GM03348 (cell line): ENCODE measurements at regions not wholly inside any gene's neighbourhood (a gene's known extent, or its start where the extent isn't known, plus 50 kb on each side); places are given as distances from the start of the nearest gene placed in this dataset.

ENCODE experiments used
- DNase-seq: peaks from one replicate; pipeline ENCODE4 v3.0.0; 2012; ENCODE audit warnings: low spot score

DNA sequence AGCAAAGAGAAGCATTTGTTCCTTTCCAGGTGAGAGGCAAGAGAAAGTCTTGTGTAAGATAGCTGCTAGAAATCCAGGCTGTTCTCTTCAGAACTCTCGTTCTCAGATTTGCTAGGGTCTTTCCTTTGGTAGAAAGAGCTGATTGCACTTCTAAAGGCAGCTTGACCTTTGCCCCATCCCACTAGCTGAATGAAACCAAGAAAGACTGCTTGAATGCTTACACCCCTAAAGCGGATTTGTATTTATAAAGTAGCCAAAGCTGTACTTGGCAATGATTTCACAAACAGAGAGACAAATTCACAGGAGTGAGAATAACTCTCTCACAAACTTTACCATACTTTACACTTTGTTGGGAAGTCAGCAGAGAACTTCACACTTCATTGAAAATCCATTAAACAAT lies 424.1 kb downstream of the TTLL7 start:
- no peak for DNase-seq

DNA sequence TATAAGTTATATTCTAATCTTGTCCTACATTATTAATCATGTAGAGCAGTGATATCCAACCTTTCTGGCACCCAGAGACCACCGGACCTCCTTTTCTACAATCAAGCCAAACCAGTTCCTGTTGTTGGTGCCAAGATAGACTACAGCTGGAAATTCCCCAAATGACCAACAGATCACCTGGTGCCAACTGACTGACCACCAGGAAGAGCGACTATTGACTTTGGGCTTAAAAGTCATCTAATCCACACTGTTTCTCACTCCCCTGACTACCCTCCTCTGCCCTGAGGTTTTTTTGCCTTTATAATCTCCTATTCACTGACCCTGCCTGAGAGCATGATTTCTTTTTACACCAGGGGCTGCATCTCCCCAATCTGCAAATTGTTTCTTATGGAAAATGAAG lies 425.2 kb downstream of the TTLL7 start:
- no peak for DNase-seq

DNA sequence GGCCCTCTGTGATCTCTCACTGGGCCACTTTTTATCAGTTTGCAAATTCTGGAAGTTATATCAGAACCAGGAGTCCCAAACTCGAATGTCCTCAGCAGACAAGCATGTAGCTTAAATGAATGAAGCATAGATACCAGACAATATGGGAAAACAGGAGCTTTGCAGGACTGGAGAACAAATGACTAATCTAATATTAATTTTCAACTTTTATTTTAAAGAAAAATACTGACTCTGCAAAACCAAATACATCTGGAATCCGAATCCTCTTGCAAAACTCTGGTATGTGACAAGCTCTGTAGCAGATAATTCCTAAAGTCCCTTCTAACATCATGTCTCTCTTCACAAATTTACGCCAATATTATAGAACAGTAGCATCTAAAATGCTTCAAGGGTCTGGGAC lies 427.4 kb downstream of the TTLL7 start:
- DNase-seq, result no peak

DNA sequence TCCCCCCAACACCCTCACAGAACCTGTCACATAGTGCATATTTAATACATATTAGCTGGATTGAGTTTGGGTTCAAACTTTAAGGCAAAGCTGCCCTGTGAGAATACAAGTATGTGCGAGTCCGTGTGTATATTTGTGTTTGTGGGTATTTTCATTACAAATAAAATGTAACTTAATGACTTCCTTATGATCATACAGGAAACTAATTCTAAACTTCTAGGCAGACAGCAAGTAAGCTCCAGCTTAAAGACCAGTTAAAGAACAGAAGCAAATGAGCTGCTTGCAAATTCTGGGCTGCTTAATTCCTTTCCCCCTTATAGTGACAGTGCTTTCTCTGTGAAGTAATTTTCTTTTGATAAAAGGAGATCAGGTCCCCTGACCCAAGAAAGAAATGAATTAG lies 437.6 kb downstream of the TTLL7 start:
- DNase-seq, result no peak

DNA sequence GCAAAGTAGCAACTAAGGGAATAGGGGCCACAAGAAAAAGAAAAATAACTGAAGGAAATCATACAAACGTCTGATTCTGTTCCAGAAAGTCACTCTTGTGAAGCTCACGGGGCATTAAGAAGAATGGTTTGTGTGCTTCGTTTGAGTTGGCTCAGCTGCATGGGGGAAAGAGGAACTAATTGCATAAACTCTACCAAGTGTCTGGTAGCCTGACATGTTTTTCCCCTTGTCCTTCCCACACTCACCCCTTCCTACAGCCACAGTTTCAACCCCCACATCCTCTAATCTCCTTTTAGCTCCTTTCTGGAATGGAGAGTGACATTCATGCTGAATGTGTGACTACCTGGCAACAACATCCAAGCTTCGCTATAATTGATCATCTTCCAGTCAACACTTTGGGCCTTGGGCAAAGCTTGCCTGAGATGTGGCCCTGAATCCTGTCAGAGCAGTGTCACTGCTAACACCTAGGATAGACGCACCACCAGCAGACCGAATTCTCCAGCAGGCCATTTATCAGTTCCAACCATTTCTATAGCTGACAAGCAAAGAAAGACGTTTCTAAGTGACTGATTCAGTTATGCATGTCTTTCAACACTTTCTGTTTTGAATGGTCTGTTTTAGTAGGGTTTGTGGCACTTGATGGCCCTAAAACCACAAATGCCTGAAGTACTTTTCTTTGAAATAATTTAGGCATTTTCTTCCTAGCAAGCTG lies 439.6 kb downstream of the TTLL7 start:
- no peak for DNase-seq

DNA sequence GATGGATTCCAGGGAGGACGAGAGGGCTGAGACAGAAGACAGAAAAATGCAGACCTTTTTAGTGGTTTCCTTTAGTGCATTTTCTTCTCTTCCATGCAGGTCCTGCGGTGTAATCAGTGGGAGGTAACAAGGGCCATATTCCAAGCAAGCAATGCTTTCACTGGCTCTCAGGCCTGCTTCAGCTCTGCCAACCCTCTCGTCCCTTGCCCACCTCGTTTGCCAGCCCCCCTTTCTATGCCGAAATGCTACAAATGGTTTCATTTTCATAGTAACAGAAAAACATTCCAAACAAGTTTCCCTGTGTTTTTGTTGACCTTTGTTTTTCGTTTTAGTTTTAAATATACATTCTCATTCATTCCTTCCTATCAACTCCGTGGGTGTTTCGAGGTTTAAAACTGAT lies 443.1 kb downstream of the TTLL7 start:
- peak; percentile 10 for DNase-seq

DNA sequence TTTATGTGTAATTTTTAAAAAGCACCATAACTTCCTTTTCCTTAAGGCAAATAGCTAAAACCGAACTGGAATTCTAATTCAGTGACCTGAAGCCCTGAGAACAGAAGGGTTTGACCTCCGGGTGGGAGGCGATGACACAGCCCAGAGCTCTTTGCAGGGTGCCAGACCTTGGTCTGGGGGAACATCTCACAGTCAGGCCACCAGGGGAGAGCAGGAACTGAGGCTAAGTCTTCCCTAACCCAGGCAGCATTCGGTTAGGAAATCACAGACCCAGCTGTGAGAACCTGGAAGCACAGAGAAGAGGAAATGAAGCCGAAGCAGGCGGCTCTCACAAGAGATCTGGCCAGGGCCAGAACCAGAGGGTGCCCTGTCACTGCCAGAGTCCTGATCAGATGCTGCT lies 444.8 kb downstream of the TTLL7 start:
- no peak for DNase-seq

DNA sequence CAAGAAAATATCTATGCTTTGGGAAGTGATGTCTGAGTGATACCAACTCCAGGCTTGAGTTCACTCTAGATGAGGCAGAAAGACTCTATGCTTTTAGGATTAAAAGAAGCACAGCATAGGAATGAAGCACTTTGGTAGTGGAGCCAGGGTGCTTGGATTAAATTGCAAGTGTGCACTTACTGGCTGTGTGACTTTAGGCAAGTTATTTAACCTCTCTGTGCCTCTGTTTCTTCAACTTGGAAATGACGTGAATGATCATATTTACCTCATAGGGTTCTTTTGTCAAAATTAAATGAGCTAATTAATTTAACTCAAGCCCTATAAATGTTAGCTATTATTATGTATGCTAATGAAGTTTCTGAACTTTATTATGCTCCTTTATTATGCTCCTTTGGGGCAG lies 446.1 kb downstream of the TTLL7 start:
- DNase-seq, result no peak

DNA sequence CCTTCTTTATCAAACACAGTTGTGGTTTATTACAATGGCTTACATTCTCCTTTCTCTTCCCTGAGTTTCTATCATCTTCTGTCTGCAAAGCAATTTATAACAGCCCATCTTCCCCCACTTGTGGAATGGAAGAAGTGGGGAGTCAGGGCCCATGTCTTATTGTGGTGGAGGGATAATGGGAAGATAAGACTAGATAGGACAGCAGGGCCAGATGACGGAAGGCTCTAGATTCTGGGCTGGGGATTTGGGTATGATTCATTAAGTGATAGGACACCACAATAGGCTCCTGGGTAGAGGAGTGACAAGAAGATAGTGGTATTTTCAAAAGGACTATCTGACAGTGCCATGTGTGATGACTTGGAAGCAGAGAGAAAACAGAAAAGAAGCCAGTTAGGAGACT lies 450.6 kb downstream of the TTLL7 start:
- no peak for DNase-seq

DNA sequence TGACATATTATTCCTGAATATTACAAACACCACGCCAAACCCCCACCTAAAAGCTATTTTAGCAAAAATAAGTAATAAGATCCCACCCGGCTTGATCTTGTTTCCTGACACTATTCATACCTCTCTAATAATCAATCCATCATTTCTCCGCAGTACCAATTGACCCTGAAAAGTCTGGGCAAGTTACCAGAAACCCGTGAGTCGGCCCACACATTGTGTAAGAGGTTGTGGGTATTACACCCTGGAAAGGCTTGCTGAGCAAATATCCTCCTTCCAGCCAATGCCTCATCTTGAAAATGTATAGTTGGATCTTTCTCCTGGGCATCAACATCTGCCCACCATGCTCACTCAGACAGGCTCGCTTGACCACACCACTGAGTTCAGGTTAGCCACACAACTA lies 451.0 kb downstream of the TTLL7 start:
- DNase-seq, result no peak

DNA sequence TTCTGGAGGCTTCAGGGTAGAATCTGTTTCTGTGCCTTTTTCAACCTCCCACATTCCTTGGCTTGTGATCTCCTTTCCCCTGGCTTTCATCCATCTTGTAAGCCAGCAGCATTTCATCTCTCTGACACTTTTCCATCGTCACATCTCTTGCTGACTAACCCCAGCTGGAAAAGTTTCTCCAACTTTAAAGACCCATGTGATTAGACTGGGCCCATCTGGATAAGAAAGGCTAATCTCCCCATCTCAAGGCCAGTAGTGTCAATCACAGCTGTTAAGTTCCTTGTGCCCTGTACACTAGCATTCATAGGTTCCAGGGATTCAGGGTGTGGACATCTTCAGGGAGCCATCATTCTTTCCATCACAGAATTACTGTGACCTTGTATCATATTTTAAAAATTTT lies 452.1 kb downstream of the TTLL7 start:
- DNase-seq, result no peak

DNA sequence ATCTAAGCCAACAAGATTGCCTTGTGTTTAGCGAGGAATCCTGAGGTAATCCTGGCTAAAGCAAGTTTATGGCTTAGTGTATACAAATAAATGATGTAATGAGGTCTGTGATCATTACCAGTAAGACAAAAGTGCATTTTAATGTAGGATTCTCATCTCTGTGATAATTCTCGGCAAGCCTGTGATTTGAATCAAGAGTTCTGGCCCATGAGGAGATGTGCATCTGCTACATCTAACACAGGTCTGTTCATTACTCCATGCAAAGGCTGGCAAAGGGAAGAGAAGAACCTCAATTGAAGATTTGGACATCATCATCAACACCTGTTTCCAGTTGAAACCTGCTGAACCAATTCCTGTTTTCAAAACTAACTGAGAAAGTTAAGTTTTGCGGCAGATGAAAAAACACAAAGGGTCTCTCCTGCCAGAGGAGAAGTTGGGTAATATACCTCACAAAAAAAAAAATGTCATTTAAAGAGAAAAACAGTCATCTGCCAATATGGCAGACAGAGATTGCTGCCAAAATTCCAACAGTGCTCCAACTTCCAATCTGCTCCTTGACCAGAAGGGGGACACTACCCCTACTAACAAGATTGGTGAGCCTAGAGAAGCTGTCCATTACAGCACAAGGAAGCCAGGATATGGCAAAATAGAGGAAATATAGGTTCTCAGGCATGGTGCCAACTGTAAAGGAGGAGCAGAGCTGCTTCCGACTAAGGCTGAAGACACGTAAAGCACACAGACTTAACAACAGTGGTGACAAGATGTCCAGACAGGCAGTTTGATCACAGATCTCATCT lies 453.7 kb downstream of the TTLL7 start:
- no peak for DNase-seq

DNA sequence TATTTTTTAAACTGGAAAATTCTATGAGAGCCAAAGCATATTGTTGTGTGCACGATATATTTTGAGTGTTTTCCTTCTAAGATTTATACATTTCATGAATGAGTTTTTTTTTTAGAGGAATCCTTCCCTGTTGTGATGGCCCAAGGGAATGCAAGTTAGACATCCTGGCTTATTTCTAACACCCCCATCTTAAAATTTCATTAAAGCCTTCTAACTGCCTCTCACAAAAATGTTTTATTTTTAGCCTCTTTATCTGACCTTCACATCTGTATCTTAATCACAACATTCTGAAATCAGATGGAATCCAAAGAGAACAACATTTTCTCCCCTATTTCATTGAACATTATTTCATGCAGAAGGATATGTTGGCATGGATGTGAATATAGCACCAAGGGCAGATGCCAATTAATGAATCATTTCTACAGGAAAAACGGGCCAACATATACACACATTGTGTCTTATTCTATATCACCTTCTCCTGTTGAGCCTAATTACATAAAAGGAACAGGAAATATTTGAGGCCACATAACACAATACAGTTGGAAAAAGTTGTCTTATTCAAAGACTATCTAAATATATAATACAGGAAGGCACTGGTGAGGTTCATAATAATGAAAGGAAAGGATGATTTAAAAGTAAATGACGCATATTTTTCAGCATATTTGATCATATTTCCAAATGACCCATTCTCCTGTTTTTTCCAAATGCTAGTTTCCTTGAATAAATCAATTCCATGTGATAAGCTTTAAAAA lies 455.5 kb downstream of the TTLL7 start:
- no peak for DNase-seq

DNA sequence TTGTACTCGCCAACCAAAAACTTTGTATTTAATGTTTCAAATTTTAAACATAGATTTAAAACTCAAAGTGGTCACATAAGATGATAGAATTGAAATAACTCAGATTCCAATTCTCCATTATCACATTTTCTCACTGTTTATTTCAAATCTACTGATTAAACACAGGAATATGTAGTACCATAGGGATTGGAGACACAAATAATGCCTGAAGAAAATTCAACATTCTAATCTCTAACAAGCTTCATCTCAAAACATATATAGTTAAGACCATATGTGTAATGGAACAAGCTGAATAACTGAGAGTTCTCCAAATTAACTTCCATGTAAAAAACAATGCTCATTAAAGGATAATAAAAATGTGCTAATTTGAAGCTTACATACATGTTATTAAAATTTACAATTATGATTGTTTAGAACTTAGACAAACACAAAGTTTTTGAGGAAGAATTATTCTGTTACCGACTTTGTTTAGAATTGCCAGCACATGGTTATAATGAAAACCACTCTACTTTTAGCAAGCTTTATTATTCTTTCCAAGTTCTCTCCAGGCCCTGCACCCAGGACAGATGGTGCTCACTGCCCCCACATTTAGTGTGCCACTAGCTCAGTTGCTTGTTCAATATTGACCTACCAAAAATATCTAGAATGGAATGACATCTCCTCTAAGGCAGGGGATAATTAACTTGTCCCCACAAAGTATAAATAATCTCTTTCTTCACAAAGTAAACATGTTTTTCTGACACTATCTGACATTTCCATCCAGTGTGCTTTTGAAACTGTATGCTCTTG lies 467.2 kb downstream of the TTLL7 start:
- no peak for DNase-seq

DNA sequence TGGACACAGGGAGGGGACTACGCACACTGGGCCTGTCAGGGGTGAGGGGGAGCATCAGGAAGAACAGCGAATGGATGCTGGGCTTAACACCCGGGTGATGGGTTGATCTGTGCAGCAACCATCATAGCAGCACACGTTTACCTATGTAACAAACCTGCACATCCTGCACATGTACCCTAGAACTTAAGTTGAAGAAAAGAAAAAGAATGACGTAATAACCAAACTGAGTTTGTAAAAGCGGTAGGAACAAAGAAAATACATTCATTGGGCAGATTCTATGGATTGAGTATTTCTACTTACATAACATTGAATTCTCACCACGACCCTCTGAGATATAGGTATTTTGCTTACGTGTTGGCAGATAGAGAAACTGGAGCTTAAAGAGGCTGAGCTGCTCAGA lies 468.4 kb downstream of the TTLL7 start:
- no peak for DNase-seq

DNA sequence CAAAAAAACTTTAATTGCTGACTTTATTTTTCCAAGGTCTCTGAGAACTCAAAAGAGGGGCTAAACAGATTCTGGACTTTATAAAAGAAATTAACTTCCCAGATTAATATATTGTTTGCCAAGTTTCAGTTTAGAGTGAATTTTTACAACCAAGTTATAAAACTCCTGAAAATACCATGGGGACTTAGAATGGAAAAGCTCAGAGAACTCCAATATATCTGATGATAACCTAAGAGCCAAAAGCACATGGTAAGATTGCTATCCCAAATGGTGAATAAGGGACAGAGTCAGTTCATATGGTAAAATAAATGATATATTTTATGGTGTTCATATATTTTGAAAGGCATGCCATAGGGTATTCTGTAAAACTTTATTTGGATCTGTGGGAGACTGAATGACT lies 470.9 kb downstream of the TTLL7 start:
- no peak for DNase-seq

DNA sequence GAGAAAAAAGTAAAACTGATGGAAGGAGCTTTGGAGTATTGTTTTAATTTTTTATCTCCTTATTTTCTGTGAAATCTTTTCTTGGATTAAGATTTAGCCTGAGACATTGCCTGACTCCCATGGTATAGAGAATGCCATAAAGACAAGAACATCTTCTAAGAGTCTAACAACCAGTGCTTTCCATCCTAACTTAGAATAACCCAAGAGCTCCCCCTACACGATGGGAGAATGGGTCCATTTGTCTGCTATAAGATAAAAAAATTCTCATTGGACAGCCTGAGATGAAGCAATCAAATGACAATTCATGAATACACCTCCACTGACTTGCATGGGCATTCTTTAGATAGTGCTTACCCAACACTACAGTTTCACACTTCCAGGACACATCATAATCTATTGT lies 478.1 kb downstream of the TTLL7 start:
- DNase-seq, result no peak

DNA sequence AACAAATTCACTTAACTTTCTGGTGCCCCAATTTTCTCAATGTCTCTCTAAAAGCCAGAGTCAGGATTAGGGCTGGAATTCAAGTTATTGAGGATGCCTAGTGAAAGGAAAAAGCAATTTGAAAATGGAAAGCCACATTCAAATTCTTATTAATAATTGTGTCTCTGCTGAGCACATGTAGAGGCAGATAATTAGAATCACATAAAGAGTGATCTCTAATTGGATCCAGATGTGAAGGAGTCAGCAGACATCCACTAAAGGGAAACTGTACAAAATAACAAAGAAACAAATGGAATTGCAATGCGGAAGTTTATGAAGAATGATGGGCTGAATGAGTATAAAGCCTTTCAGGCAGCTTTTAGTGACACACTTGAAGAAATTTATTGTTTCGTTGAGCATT lies 482.6 kb downstream of the TTLL7 start:
- DNase-seq, result peak; percentile 50

DNA sequence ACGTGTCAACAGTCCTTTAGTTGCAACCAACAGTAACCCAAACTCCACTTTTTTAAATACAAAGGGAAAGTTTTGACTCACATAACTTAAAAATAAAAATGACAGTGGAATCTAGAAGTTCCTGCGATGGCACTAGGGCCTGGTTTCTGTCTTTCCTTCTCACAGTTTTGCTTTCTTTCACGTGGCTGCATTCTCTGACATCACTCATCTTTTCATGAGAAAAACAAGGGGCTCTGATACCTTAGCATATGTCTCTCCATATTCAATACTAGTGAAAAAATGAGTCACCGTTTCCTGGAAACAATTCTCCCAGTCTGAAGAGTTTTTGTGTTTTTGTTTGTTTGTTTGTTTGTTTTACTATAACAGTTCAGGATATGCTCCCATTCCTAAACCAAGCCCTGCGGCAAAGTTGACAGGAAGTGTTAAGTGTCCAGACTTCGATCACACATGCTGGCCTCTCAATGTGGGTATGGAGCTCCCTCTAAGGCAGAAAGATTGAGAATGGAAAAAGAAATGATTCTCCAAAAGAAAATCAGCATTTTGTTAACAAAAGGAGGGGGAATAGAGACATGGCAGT lies 483.3 kb downstream of the TTLL7 start:
- DNase-seq, result no peak

DNA sequence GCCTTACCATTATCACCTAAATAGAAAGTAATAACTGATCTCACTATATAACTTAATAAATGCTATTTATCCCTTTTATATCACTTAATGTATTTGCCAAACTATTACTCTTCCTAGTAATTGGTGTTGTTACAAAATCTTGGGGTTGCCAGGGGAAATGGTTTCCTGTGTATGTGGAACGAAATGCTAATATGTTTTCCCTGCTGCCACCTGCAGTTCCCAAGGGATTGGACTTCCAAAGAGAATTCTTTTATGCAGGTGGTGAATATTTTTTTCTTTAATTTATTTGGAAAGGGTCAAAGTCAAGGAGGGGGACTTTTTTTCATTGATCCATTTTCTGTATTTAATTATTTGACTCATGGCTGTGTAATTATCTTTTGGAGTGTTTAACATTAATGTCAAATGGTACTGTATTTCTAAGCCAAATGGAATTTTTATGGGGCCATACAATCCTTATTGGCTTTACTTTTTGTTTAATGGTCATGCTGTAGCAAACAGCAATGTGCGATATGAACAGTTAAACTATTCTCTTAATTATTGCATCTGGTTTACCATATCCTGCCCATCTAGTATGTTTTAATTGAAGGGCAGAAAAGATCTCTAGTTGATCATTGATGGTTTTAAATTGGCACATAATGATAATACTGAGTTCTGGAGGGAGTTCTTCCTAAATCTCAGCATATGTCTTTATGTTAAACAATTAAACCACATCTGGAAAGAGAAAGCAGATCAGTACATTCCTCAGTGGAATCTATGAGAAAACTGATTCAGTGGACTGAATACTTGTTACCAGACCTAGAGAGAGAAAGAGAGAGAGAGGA lies 486.3 kb downstream of the TTLL7 start:
- DNase-seq, result no peak

DNA sequence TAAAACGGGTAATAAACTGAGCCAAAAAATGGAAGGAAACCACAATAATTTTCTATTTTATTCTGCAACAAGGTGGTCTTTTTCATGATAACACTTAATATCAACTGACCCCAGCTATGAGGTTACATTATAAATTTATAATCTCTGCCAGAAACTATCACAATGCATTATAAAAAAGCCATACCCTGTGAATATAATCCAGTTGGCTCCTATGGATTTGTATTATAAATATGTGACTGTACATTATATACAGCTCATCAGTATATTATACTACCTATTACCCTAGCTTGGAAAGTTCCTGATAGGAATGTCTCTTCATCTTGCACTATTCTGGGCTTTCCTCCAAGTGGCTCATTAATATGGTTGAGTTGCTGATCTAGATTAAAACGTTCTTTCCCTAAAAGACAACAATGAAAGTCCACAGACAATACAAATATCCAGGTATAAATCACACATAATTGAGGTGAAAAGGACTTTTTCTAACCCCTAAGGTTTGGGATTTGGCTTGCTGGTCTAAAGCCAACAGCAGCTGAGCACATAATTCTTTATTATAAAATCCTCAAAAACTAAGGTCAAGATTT lies 487.7 kb downstream of the TTLL7 start:
- no peak for DNase-seq
